ENCODE measurements at regions not wholly inside any gene's neighbourhood (a gene's known extent, or its start where the extent isn't known, plus 50 kb on each side); places are given as distances from the start of the nearest gene placed in this dataset.

GRCh38 chr20:22101606-22102005 lies 396.1 kb downstream of the PAX1 start:
- H3K4me1 Mint-ChIP-seq, result no peaks in the 10 kb centered on the region
- DNase-seq (ENCODE audit: low spot score) (no peak), ATAC-seq (no peak)
- H3K4me3 Mint-ChIP-seq, result no peak overlapping the region
- TF ChIP-seq NR2C2 (CRISPR knock-in tag; IDR thresholded peaks at IDR 0.05), result no peak
- TF ChIP-seq GABPB1 (CRISPR knock-in tag; IDR thresholded peaks at IDR 0.05), result no peak
- no peak for TF ChIP-seq ATF6 (CRISPR knock-in tag; IDR thresholded peaks at IDR 0.05)
- TF ChIP-seq, protein P1, sequence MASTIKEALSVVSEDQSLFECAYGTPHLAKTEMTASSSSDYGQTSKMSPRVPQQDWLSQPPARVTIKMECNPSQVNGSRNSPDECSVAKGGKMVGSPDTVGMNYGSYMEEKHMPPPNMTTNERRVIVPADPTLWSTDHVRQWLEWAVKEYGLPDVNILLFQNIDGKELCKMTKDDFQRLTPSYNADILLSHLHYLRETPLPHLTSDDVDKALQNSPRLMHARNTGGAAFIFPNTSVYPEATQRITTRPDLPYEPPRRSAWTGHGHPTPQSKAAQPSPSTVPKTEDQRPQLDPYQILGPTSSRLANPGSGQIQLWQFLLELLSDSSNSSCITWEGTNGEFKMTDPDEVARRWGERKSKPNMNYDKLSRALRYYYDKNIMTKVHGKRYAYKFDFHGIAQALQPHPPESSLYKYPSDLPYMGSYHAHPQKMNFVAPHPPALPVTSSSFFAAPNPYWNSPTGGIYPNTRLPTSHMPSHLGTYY (CRISPR knock-in tag; IDR thresholded peaks at IDR 0.05), result no peak
- TF ChIP-seq ZNF512 (CRISPR knock-in tag; IDR thresholded peaks at IDR 0.05; ENCODE audit: borderline replicate concordance), result no peak
- TF ChIP-seq, protein P2, sequence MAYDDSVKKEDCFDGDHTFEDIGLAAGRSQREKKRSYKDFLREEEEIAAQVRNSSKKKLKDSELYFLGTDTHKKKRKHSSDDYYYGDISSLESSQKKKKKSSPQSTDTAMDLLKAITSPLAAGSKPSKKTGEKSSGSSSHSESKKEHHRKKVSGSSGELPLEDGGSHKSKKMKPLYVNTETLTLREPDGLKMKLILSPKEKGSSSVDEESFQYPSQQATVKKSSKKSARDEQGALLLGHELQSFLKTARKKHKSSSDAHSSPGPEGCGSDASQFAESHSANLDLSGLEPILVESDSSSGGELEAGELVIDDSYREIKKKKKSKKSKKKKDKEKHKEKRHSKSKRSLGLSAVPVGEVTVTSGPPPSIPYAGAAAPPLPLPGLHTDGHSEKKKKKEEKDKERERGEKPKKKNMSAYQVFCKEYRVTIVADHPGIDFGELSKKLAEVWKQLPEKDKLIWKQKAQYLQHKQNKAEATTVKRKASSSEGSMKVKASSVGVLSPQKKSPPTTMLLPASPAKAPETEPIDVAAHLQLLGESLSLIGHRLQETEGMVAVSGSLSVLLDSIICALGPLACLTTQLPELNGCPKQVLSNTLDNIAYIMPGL (CRISPR knock-in tag; IDR thresholded peaks at IDR 0.05), result no peak
- TF ChIP-seq ZNF232 (CRISPR knock-in tag; IDR thresholded peaks at IDR 0.05), result no peak
- TF ChIP-seq E2F1 (CRISPR knock-in tag; IDR thresholded peaks at IDR 0.05), result no peak
- no peak overlapping the region for H3K27ac Mint-ChIP-seq
- no peaks in the 10 kb centered on the region; the same call in 1 of the 2 replicates for H3K27me3 Mint-ChIP-seq (ENCODE audit: low read depth)
- no peaks in the 10 kb centered on the region; the same call in 1 of the 2 replicates for H3K9me3 Mint-ChIP-seq
- H3K36me3 Mint-ChIP-seq, result no peaks in the 10 kb centered on the region
- ChIA-PET CTCF (no interaction called here), POLR2A (no interaction called here)

GRCh38 chr20:22100686-22101085 lies 395.2 kb downstream of the PAX1 start:
- ATAC-seq (no peak), DNase-seq (ENCODE audit: low spot score) (no peak)
- ChIA-PET POLR2A (no interaction called here), CTCF (interaction anchor here (3.9 kb wide), 1 partner anchor 292 kb away, joined by 11 read pairs; no protein-coding TSS in a partner anchor)
- no peak overlapping the region for H3K4me3 Mint-ChIP-seq
- H3K36me3 Mint-ChIP-seq, result no peaks in the 10 kb centered on the region
- H3K4me1 Mint-ChIP-seq, result no peaks in the 10 kb centered on the region
- TF ChIP-seq RELA (CRISPR knock-in tag; IDR thresholded peaks at IDR 0.05; ENCODE audit: borderline replicate concordance) (no peak), ZBTB21 (CRISPR knock-in tag; IDR thresholded peaks at IDR 0.05; ENCODE audit: borderline replicate concordance) (no peak)
- TF ChIP-seq, protein P3, sequence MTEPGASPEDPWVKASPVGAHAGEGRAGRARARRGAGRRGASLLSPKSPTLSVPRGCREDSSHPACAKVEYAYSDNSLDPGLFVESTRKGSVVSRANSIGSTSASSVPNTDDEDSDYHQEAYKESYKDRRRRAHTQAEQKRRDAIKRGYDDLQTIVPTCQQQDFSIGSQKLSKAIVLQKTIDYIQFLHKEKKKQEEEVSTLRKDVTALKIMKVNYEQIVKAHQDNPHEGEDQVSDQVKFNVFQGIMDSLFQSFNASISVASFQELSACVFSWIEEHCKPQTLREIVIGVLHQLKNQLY (CRISPR knock-in tag; IDR thresholded peaks at IDR 0.05), result no peak
- H3K27ac Mint-ChIP-seq, result no peak overlapping the region
- no peaks in the 10 kb centered on the region; the same call in 1 of the 2 replicates for H3K27me3 Mint-ChIP-seq (ENCODE audit: low read depth)
- no peaks in the 10 kb centered on the region; the same call in 1 of the 2 replicates for H3K9me3 Mint-ChIP-seq

DNA sequence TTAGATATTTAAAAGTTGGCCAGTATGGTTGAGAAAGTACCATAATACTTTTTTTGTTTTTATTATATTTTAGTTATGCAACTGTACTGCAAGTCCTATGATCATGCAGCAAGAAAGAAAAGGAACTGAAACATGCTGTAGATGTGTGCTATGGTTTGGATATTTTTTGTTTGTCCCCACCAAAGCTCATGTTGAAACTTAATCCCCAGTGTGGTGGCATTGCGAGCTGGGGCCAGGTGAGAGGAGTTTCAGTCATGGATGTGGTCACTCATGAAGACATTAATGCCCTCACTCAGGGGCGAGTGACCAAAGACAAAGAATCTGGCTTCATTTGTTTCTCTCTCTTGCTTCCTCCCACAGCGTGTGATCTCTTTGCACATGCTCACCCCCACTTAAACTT lies 393.9 kb downstream of the PAX1 start:
- H3K4me3 Mint-ChIP-seq, result no peak overlapping the region
- no peaks in the 10 kb centered on the region for H3K4me1 Mint-ChIP-seq
- POLR2A ChIA-PET, result no interaction called here
- no peaks in the 10 kb centered on the region; the same call in 1 of the 2 replicates for H3K36me3 Mint-ChIP-seq
- CTCF ChIA-PET, result interaction anchor here (0.7 to 3.9 kb wide), 4 partner anchors 290 to 380 kb away, joined by 3 to 11 read pairs (median 3); no protein-coding TSS in a partner anchor
- H3K27ac Mint-ChIP-seq, result no peak overlapping the region
- no peaks in the 10 kb centered on the region; the same call in 1 of the 2 replicates for H3K27me3 Mint-ChIP-seq (ENCODE audit: low read depth)
- no peak for ATAC-seq
- DNase-seq (ENCODE audit: low spot score), result no peak
- H3K9me3 Mint-ChIP-seq, result peaks cover 3% of the 10 kb centered on the region
- no peak for TF ChIP-seq E2F5 (CRISPR knock-in tag; IDR thresholded peaks at IDR 0.05)
- no peak for TF ChIP-seq PRRX2 (CRISPR knock-in tag; IDR thresholded peaks at IDR 0.05)
- no peak for TF ChIP-seq TCF7 (CRISPR knock-in tag; IDR thresholded peaks at IDR 0.05; ENCODE audit: low read depth)
- TF ChIP-seq, protein P4, sequence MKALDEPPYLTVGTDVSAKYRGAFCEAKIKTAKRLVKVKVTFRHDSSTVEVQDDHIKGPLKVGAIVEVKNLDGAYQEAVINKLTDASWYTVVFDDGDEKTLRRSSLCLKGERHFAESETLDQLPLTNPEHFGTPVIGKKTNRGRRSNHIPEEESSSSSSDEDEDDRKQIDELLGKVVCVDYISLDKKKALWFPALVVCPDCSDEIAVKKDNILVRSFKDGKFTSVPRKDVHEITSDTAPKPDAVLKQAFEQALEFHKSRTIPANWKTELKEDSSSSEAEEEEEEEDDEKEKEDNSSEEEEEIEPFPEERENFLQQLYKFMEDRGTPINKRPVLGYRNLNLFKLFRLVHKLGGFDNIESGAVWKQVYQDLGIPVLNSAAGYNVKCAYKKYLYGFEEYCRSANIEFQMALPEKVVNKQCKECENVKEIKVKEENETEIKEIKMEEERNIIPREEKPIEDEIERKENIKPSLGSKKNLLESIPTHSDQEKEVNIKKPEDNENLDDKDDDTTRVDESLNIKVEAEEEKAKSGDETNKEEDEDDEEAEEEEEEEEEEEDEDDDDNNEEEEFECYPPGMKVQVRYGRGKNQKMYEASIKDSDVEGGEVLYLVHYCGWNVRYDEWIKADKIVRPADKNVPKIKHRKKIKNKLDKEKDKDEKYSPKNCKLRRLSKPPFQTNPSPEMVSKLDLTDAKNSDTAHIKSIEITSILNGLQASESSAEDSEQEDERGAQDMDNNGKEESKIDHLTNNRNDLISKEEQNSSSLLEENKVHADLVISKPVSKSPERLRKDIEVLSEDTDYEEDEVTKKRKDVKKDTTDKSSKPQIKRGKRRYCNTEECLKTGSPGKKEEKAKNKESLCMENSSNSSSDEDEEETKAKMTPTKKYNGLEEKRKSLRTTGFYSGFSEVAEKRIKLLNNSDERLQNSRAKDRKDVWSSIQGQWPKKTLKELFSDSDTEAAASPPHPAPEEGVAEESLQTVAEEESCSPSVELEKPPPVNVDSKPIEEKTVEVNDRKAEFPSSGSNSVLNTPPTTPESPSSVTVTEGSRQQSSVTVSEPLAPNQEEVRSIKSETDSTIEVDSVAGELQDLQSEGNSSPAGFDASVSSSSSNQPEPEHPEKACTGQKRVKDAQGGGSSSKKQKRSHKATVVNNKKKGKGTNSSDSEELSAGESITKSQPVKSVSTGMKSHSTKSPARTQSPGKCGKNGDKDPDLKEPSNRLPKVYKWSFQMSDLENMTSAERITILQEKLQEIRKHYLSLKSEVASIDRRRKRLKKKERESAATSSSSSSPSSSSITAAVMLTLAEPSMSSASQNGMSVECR (CRISPR knock-in tag; IDR thresholded peaks at IDR 0.05; ENCODE audit: borderline replicate concordance), result no peak
- no peak for TF ChIP-seq FOXK1 (CRISPR knock-in tag; IDR thresholded peaks at IDR 0.05)
